ENCODE measurements at regions not wholly inside any gene's neighbourhood (a gene's known extent, or its start where the extent isn't known, plus 50 kb on each side); places are given as distances from the start of the nearest gene placed in this dataset.
A peak's percentile ranks its signal among the peaks of the same experiment; 100 is the strongest.
"Not testable (repeated sequence)": the region's sequence is repeated elsewhere in the genome, so short reads cannot be mapped to it uniquely, and the experiment has no call there.

DNA sequence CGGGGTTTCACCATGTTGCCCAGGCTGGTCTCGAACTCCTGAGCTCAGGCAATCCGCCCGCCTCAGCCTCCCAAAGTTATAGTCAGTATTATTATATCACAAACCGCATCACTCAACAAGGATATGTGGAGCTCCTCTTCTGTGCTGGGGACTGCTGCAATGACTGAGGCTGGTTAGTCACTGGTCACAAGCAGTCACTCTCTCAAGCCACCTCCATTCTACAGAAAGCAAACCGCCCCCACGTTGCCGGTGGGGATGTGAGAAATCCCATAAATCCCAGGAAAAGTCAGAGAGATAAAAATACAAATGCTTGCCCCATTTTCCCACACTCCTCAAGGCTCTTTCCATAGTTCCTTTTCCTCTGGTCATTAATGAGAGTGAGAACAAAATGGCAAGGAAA, 155.7 kb downstream of the ADSS2 start:
- DNase-seq (ENCODE audit: low spot score) = no peak

DNA sequence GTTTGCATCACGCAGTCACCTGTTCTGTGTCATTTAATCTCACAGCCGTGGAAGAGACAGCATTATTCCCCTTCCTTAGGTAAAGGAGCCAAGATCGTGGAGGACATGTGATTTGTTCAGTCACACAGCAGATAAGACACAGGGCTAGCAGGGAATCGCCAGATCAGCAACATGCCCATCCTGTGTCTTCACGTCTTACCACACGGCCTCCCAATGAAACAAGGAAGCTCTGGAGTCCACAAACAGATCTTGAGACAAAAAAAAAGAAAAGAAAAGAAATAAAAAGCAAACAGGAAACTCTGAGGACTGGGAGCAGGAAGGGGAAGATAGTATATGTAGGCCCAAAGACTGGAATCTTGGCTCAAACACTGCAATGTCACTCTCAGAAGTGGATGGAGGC, 155.3 kb downstream of the ADSS2 start:
- DNase-seq (ENCODE audit: low spot score) = peak; percentile 39

GRCh38 chr1:244297087-244297486, 154.6 kb downstream of the ADSS2 start:
- no peak for DNase-seq (ENCODE audit: low spot score)

GRCh38 chr1:244297616-244298015, 154.1 kb downstream of the ADSS2 start:
- DNase-seq (ENCODE audit: low spot score) = no peak

GRCh38 chr1:244300029-244300375, 151.7 kb downstream of the ADSS2 start:
- DNase-seq (ENCODE audit: low spot score) = not testable (repeated sequence)

GRCh38 chr1:244301595-244302130, 150.0 kb downstream of the ADSS2 start:
- DNase-seq (ENCODE audit: low spot score) = no peak

DNA sequence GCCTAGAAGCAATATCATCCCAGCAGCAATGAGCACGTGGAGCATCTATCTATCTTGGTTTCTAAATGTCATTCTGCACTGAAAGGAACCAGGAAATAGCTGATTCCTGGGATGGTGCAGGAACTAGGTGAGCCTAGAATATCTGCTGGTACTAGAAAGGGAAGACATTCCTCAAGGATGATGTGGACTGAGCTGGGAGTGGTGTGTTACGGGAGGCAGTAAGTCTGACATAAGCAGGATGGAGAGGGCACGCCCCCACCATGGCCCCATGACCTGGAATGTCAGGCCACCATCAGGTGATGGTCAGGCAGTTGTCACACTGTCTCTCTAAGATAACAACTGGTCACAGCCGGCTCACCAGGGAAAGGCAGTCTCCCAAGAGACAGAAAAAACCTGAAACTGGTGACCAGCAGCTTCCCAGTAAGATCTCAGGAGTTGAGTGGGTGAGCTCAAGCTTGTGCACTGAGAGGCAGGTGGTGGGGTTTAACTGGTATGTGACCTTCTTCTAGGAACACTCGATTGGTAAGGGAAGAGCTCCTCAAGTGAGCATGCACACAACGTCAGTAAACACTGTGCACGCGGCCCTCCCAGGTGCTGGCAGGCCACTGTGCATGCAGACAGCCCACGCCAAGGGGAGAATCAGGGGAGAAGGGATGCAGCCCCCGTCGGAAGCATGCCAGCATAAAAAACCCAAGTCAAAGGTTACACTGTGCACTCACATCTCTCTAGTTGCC, 148.7 kb downstream of the ADSS2 start:
- no peak for DNase-seq (ENCODE audit: low spot score)

DNA sequence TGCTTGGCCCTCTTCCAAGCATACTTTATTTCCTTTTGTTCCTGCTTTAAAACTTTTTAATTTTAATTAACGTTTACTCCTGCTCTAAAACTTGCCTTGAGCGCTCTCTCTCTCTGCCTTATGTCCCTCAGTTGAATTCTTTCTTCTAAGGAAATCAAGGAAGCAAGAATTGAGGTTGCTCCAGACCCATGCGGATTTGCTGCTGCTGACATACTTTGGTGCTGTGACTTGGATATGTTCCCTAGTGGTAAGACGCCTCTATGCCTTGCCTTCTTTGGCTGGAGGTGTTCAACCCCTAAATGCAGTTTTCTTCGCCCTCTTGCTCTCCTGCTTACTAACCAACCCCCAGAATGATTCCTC, 148.1 kb downstream of the ADSS2 start:
- no peak for DNase-seq (ENCODE audit: low spot score)

DNA sequence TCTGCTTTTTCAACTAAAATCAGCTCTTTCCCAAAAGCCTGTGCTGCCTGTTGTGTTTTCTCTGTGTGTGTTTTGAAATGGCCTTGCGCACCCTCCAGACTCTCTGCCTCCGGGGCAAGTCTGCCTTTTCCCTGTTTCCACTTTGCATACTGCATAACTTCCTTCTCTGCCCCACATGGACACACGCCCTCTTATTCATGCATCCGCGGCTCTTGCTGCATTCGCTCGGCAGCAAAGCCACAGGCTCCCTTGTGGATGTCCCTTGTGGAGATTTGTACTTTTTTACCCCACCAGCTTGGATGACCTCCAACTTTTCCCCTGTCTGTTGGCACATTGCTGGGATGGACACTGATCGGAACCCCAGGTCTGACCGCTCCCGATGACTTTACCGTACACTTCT, 147.6 kb downstream of the ADSS2 start:
- no peak for DNase-seq (ENCODE audit: low spot score)

DNA sequence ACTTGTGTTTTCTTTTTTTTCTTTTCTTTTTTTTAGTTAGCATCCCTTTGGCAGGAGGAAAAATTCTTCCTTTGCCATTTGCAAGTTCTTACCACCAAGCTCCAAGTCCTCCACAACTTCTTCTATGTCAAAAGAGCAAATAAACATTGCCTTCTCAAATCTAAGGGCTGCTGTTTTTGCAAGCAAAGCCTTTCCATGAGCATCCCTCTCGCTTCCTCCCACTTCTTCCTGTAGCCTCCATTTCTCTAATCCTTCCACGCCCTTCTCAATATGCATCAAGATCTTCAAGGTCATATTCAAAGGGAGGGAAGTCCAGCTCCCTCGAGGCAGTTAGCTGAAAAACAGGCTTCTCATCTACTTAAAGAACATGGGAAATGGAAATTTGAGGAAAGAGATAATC, 147.1 kb downstream of the ADSS2 start:
- no peak for DNase-seq (ENCODE audit: low spot score)

DNA sequence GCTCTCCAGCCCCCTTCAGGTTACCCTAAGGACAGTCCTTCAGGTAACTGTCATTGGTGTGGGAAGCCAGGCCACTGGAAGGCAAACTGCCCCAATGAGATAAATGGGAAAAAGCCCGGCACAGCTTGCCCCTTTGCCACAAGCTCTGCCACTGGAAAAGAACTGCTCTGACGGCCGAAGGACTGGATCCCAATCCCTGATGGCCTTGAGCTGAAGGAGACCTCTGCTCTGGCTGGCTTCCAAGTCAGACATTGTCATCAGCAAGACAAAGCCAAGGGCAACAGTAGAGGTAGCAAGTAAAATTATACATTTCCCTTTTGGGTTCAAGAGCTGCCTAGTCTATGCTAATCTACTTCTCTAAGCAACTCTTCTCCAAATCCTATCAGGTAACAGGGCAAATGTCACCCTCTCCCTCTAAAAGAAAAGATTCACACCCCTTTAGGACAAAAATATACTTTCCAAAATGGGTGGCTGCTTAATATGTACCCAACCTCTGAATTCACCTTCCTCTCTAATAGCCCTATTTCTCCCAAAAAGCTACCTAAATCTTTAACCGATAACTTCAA, 145.8 kb downstream of the ADSS2 start:
- DNase-seq (ENCODE audit: low spot score) = no peak

DNA sequence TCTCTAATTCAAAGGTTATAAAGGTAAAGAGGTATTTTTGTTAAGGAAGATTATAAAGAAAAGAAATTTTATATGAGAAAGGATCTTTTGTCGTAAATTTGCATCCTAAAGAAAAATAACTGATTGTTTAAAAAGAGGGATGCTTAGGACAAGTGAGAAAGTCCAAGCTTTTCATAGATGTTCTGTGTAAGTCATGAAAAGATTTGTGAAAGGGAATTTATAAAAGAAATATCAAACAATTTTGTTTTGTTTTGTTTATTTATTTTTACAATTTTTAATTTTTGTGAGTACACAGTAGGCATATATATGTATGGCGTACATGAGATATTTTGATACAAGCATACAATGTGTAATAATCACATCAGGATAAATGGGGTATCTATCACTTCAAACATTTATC, 145.2 kb downstream of the ADSS2 start:
- no peak for DNase-seq (ENCODE audit: low spot score)

GRCh38 chr1:244309191-244309590, 142.5 kb downstream of the ADSS2 start:
- DNase-seq (ENCODE audit: low spot score) = not testable (repeated sequence)

DNA sequence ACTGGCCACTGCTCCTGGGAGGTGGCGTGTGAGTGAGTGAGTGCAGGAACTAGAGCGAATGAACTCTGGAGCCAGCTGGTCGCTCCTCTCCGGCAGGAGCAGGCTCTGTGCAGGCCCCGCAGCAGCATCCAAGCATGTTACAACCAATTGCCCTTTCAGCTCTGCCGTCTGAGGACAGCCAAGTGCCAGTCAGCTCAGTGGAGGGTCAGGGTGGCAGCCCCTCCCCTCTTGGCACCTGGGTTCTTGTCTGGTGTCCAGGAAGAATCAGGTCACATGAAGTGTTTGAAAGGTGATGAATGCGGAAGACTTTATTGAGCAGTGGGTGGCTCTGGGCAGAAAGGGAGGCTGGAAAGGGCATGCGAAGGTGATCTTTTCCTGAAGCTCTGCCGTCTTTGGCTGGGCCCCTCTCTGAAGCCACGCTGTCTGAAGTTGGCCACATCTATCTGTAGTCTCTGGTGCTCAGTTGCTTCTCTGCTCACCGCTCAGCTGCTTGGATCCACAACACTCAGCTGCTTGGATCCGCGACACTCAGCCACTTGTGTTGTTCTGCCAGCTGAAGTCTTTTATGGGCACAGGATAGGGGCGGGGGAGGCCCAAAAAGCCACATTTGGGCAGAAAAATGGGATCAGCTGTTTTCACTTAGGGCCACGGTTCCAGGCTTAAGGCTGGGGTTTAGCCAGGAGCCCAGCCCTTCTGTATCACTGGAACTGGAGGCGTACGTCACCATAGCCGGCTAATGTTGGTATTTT, 139.8 kb downstream of the ADSS2 start:
- no peak for DNase-seq (ENCODE audit: low spot score)

GRCh38 chr1:244313346-244313745, 138.4 kb downstream of the ADSS2 start:
- DNase-seq (ENCODE audit: low spot score) = no peak

GRCh38 chr1:244314921-244315559, 136.7 kb downstream of the ADSS2 start:
- no peak for DNase-seq (ENCODE audit: low spot score)

GRCh38 chr1:244315996-244316395, 135.7 kb downstream of the ADSS2 start:
- no peak for DNase-seq (ENCODE audit: low spot score)

DNA sequence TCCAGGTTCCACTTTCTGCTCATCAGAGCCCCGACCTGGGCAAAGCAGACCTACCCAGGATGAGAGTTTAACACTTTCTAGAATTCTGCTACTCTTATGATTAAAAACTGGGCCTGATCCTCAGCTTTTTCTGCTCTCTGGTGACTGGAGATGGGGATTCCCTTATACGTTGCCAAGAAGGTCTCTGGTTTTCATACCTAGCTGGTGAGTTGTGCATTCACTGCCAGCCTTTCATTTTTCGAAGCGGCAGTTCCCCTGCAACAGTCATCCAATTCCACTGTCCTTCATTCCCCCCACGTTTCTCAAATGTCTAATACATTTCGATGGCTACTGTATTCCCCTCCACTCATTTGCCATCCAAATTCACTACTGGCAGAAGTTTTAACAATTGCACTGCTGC, 135.3 kb downstream of the ADSS2 start:
- no peak for DNase-seq (ENCODE audit: low spot score)

GRCh38 chr1:244316986-244317655, 134.6 kb downstream of the ADSS2 start:
- no peak for DNase-seq (ENCODE audit: low spot score)

- DNase-seq (ENCODE audit: low spot score) = no peak
These were observed 133.6 kb downstream of the ADSS2 start for GRCh38 chr1:244318078-244318477.

DNA sequence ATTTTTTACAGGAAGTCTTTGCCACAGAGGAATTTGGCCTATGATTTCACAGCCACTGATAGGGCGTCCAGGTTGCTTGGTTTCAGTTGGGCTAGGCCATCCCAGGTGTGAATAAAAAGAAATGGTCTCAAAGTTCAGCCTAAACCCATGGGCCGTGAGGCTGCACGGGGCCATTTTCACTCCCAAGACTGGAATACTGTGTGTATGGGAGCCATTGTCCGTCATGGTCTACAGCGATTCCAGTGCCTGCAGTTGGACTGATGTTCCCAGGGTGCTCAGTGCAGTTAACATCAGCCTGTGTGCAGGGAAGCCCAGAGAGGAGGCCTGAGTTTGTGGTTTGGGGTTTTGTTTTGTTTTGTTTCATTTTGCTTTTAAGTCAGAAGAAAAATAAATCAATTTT, 133.2 kb downstream of the ADSS2 start:
- DNase-seq (ENCODE audit: low spot score) = no peak
